ENCODE measurements at regions not wholly inside any gene's neighbourhood (a gene's known extent, or its start where the extent isn't known, plus 50 kb on each side); places are given as distances from the start of the nearest gene placed in this dataset.

GRCh38 chr4:3825530-3825929 is 59.3 kb downstream of the ADRA2C start:
- ATAC-seq, result no peak
- TF ChIP-seq SNAI2 (CRISPR knock-in tag; IDR thresholded peaks at IDR 0.05) (no peak), ARNTL (CRISPR knock-in tag; IDR thresholded peaks at IDR 0.05; ENCODE audit: borderline replicate concordance, low read depth) (no peak), ISL1 (CRISPR knock-in tag; IDR thresholded peaks at IDR 0.05) (no peak), OSR1 (CRISPR knock-in tag; IDR thresholded peaks at IDR 0.05) (no peak), RARB (CRISPR knock-in tag; IDR thresholded peaks at IDR 0.05) (no peak), GLIS3 (CRISPR knock-in tag; IDR thresholded peaks at IDR 0.05) (no peak), ZNF565 (CRISPR knock-in tag; conservative IDR thresholded peaks at IDR 0.05; ENCODE audit: low read depth) (no peak), CSDC2 (CRISPR knock-in tag; IDR thresholded peaks at IDR 0.05) (no peak), ZNF8 (CRISPR knock-in tag; IDR thresholded peaks at IDR 0.05) (no peak), ZFP30 (CRISPR knock-in tag; IDR thresholded peaks at IDR 0.05) (no peak), CREB5 (CRISPR knock-in tag; IDR thresholded peaks at IDR 0.05; ENCODE audit: low read depth) (no peak), POU6F1 (CRISPR knock-in tag; IDR thresholded peaks at IDR 0.05; ENCODE audit: borderline replicate concordance, low read depth) (no peak), ESRRG (CRISPR knock-in tag; IDR thresholded peaks at IDR 0.05) (no peak), ZC3H10 (CRISPR knock-in tag; IDR thresholded peaks at IDR 0.05) (no peak)
- TF ChIP-seq, protein P1, sequence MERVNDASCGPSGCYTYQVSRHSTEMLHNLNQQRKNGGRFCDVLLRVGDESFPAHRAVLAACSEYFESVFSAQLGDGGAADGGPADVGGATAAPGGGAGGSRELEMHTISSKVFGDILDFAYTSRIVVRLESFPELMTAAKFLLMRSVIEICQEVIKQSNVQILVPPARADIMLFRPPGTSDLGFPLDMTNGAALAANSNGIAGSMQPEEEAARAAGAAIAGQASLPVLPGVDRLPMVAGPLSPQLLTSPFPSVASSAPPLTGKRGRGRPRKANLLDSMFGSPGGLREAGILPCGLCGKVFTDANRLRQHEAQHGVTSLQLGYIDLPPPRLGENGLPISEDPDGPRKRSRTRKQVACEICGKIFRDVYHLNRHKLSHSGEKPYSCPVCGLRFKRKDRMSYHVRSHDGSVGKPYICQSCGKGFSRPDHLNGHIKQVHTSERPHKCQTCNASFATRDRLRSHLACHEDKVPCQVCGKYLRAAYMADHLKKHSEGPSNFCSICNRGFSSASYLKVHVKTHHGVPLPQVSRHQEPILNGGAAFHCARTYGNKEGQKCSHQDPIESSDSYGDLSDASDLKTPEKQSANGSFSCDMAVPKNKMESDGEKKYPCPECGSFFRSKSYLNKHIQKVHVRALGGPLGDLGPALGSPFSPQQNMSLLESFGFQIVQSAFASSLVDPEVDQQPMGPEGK (CRISPR knock-in tag; IDR thresholded peaks at IDR 0.05; ENCODE audit: borderline replicate concordance), result no peak
- TF ChIP-seq, protein P2, sequence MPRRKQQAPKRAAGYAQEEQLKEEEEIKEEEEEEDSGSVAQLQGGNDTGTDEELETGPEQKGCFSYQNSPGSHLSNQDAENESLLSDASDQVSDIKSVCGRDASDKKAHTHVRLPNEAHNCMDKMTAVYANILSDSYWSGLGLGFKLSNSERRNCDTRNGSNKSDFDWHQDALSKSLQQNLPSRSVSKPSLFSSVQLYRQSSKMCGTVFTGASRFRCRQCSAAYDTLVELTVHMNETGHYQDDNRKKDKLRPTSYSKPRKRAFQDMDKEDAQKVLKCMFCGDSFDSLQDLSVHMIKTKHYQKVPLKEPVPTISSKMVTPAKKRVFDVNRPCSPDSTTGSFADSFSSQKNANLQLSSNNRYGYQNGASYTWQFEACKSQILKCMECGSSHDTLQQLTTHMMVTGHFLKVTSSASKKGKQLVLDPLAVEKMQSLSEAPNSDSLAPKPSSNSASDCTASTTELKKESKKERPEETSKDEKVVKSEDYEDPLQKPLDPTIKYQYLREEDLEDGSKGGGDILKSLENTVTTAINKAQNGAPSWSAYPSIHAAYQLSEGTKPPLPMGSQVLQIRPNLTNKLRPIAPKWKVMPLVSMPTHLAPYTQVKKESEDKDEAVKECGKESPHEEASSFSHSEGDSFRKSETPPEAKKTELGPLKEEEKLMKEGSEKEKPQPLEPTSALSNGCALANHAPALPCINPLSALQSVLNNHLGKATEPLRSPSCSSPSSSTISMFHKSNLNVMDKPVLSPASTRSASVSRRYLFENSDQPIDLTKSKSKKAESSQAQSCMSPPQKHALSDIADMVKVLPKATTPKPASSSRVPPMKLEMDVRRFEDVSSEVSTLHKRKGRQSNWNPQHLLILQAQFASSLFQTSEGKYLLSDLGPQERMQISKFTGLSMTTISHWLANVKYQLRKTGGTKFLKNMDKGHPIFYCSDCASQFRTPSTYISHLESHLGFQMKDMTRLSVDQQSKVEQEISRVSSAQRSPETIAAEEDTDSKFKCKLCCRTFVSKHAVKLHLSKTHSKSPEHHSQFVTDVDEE (CRISPR knock-in tag; IDR thresholded peaks at IDR 0.05), result no peak

- ATAC-seq, result no peak
- no peak for TF ChIP-seq CREB5 (CRISPR knock-in tag; IDR thresholded peaks at IDR 0.05; ENCODE audit: low read depth)
- TF ChIP-seq ZFP3 (CRISPR knock-in tag; IDR thresholded peaks at IDR 0.05), result no peak
Measured at GRCh38 chr4:3826247-3827172, 60.3 kb downstream of the ADRA2C start.

- no peak for TF ChIP-seq RARB (CRISPR knock-in tag; IDR thresholded peaks at IDR 0.05)
- TF ChIP-seq GLIS3 (CRISPR knock-in tag; IDR thresholded peaks at IDR 0.05), result no peak
- no peak for TF ChIP-seq ZNF8 (CRISPR knock-in tag; IDR thresholded peaks at IDR 0.05)
- TF ChIP-seq ZFP30 (CRISPR knock-in tag; IDR thresholded peaks at IDR 0.05), result no peak
- no peak for TF ChIP-seq CSRNP3 (CRISPR knock-in tag; IDR thresholded peaks at IDR 0.05)
- ATAC-seq, result peak; percentile 53; the same call in 1 of the 3 replicates
Measured at GRCh38 chr4:3827616-3828492, 61.7 kb downstream of the ADRA2C start.
